ENCODE measurements at regions not wholly inside any gene's neighbourhood (a gene's known extent, or its start where the extent isn't known, plus 50 kb on each side); places are given as distances from the start of the nearest gene placed in this dataset.

GRCh38 chr6:100182313-100182712 lies 188.3 kb upstream of the MCHR2 start:
- DNase-seq (ENCODE audit: low spot score): no peak
- no peak for TF ChIP-seq CTCF (IDR thresholded peaks at IDR 0.05)
- no peak overlapping the region for H3K27ac ChIP-seq
- H3K4me3 ChIP-seq: no peak overlapping the region

GRCh38 chr6:100181309-100181708 lies 187.3 kb upstream of the MCHR2 start:
- no peak overlapping the region for H3K27ac ChIP-seq
- no peak for TF ChIP-seq CTCF (IDR thresholded peaks at IDR 0.05)
- no peak overlapping the region for H3K4me3 ChIP-seq
- DNase-seq (ENCODE audit: low spot score): no peak

- no peak overlapping the region for H3K27ac ChIP-seq
- no peak overlapping the region for H3K4me3 ChIP-seq
- no peak for TF ChIP-seq CTCF (IDR thresholded peaks at IDR 0.05)
- DNase-seq (ENCODE audit: low spot score): no peak
Observed at GRCh38 chr6:100179576-100179975, 185.6 kb upstream of the MCHR2 start.

- DNase-seq (ENCODE audit: low spot score): no peak
- no peak overlapping the region for H3K4me3 ChIP-seq
- no peak overlapping the region for H3K27ac ChIP-seq
- TF ChIP-seq CTCF (IDR thresholded peaks at IDR 0.05): no peak
Observed at GRCh38 chr6:100177956-100178355, 183.9 kb upstream of the MCHR2 start.

- TF ChIP-seq CTCF (IDR thresholded peaks at IDR 0.05): no peak
- DNase-seq (ENCODE audit: low spot score): no peak
- H3K27ac ChIP-seq: no peak overlapping the region
- H3K4me3 ChIP-seq: no peak overlapping the region
Observed at GRCh38 chr6:100176951-100177710, 183.1 kb upstream of the MCHR2 start.

- Histone ChIP-seq H3K27ac (no peak overlapping the region), H3K4me3 (no peak overlapping the region)
- no peak for DNase-seq (ENCODE audit: low spot score)
- no peak for TF ChIP-seq CTCF (IDR thresholded peaks at IDR 0.05)
Observed at GRCh38 chr6:100176311-100176950, 182.4 kb upstream of the MCHR2 start.

- no peak for TF ChIP-seq CTCF (IDR thresholded peaks at IDR 0.05)
- DNase-seq (ENCODE audit: low spot score): no peak
- no peak overlapping the region for H3K4me3 ChIP-seq
- no peak overlapping the region for H3K27ac ChIP-seq
Observed at GRCh38 chr6:100175814-100176310, 181.8 kb upstream of the MCHR2 start.

Data from coronary artery (tissue), 2 donors.